GM12892 (cell line): ENCODE measurements at regions not wholly inside any gene's neighbourhood (a gene's known extent, or its start where the extent isn't known, plus 50 kb on each side); places are given as distances from the start of the nearest gene placed in this dataset.

Experiments used
- POLR2A ChIP-seq: IDR thresholded peaks from 2 replicates; pipeline ENCODE4 v1.6.1; 2011; ENCODE audit warnings: low read depth, low read length, control low read depth
- TAF1 ChIP-seq: IDR thresholded peaks from 2 replicates; pipeline ENCODE4 v1.6.1; 2011; ENCODE audit warnings: low read depth, mild to moderate bottlenecking, control low read depth, low read length, borderline replicate concordance

DNA sequence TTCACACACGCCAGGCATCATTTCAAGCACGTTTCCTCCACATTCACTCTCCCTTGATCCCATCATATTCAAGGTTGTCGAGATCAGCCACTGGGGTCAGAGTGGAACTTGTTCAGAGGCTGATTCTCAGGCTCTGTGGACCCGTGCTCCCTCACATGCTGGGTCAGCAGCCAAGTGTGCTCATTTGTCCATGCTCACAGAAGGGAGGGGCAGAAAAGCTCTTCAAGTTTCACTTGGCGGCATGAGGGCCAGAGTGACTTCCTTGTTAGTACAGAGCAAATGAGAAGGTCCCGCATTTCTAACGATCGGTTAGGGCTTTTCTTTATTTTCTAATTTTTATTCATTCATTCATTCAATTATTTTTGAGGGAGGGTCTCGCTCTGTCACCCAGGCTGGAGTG is 82.2 kb downstream of the EBLN1 start:
- no peak for TF ChIP-seq POLR2A
- TF ChIP-seq TAF1 = no peak
